Caco-2 (cell line): ENCODE measurements at regions not wholly inside any gene's neighbourhood (a gene's known extent, or its start where the extent isn't known, plus 50 kb on each side); places are given as distances from the start of the nearest gene placed in this dataset.
"Not testable (repeated sequence)": the region's sequence is repeated elsewhere in the genome, so short reads cannot be mapped to it uniquely, and the experiment has no call there.

Source experiments
- BruUV-seq: library from RNA; stranded (reverse); fragments of 400-500 nt; replicated peaks from 2 replicates; lab custom pipeline; 2021; lab: Mats Ljungman, UMichigan
- CTCF ChIA-PET: fragments of 300-600 bp; sonication (Branson Sonifier 250); formaldehyde crosslinking; loops from one replicate; lab custom pipeline; 2022; ENCODE audit warnings: antibody characterized with exemption; lab: Charles Lee
- POLR2A ChIA-PET: fragments of 300-600 bp; sonication (Branson Sonifier 250); formaldehyde crosslinking; loops from one replicate; lab custom pipeline; 2022; ENCODE audit warnings: antibody characterized with exemption; lab: Charles Lee
- DNase-seq, 2 experiments: peaks; one replicate each; pipeline versions ENCODE4 v3.0.0 to v3.0.0-alpha.2; 2020 to 2022
- H3K27me3 ChIP-seq: replicated peaks from 2 replicates; pipeline ENCODE4 v1.6.0; 2011; ENCODE audit warnings: low read length; ENCODE audit not compliant: control insufficient read depth, insufficient read depth
- H3K36me3 ChIP-seq: 2 replicates; pipeline ENCODE4 v1.5.1; 2011; ENCODE audit warnings: low read length; ENCODE audit not compliant: control insufficient read depth, insufficient read depth
- H3K4me1 ChIP-seq: fragments of 250-450 bp; sonication (Bioruptor Pico); 2 replicates; pipeline ENCODE4 v1.5.1; 2020; ENCODE audit warnings: mild to moderate bottlenecking
- H3K4me3 ChIP-seq: 2 replicates; pipeline ENCODE4 v1.5.1; 2011; ENCODE audit warnings: low read depth, mild to moderate bottlenecking, control low read depth, low read length
- H3K9me3 ChIP-seq: fragments of 250-450 bp; sonication (Bioruptor Pico); 2 replicates; pipeline ENCODE4 v1.5.1; 2020; ENCODE audit warnings: mild to moderate bottlenecking, moderate library complexity
- H3K27ac Mint-ChIP-seq: one replicate; pipeline ENCODE4 v1.8.0; 2022; ENCODE audit warnings: mixed read lengths; ENCODE audit not compliant: unreplicated experiment
- H3K27me3 Mint-ChIP-seq: one replicate; pipeline ENCODE4 v1.8.0; 2022; ENCODE audit warnings: mixed read lengths; ENCODE audit not compliant: insufficient read depth, unreplicated experiment
- H3K36me3 Mint-ChIP-seq: one replicate; pipeline ENCODE4 v1.8.0; 2022; ENCODE audit warnings: mild to moderate bottlenecking, mixed read lengths; ENCODE audit not compliant: insufficient read depth, unreplicated experiment
- H3K4me1 Mint-ChIP-seq: one replicate; pipeline ENCODE4 v1.8.0; 2022; ENCODE audit warnings: low read depth, mixed read lengths; ENCODE audit not compliant: unreplicated experiment
- H3K4me3 Mint-ChIP-seq: one replicate; pipeline ENCODE4 v1.8.0; 2022; ENCODE audit warnings: mild to moderate bottlenecking, moderate library complexity, mixed read lengths; ENCODE audit not compliant: unreplicated experiment
- H3K9me3 Mint-ChIP-seq: one replicate; pipeline ENCODE4 v1.8.0; 2022; ENCODE audit warnings: mixed read lengths; ENCODE audit not compliant: unreplicated experiment
- CTCF ChIP-seq, 2 experiments: fragments of 200-600 bp in 1 of 2; IDR thresholded peaks; 1 replicate in 1 of 2; 2 replicates in 1 of 2; pipeline versions ENCODE4 v1.5.1 to v1.8.0; 2011 to 2022; ENCODE audit warnings: antibody characterized with exemption in 1 of 2, control low read depth in 1 of 2, inconsistent platforms in 1 of 2, low read depth in 1 of 2, low read length in 1 of 2, mild to moderate bottlenecking in 1 of 2, moderate library complexity in 1 of 2; ENCODE audit not compliant: insufficient read depth in 1 of 2, severe bottlenecking in 1 of 2, unreplicated experiment in 1 of 2
- intact Hi-C: fragments of 100-400 bp; cut with micrococcal nuclease; formaldehyde crosslinking; loops from one replicate; pipeline ENCODE4 v1.10.0; 2022; ENCODE audit not compliant: unreplicated experiment

- H3K4me1 ChIP-seq, H3K27me3 Mint-ChIP-seq, H3K4me3 ChIP-seq, H3K4me3 Mint-ChIP-seq, POLR2A ChIA-PET, H3K27ac Mint-ChIP-seq, H3K4me1 Mint-ChIP-seq, BruUV-seq, H3K36me3 Mint-ChIP-seq, DNase-seq, intact Hi-C loops, H3K9me3 ChIP-seq, H3K27me3 ChIP-seq, H3K36me3 ChIP-seq, CTCF ChIA-PET: not testable (repeated sequence)
- peaks cover 18% of the 10 kb centered on the region for H3K9me3 Mint-ChIP-seq
These were observed 127.0 kb upstream of the NBPF11 start for GRCh38 chr1:148279002-148279542.

- H3K36me3 ChIP-seq, CTCF ChIA-PET, H3K27ac Mint-ChIP-seq, intact Hi-C loops, H3K9me3 ChIP-seq, H3K27me3 Mint-ChIP-seq, DNase-seq, H3K4me1 Mint-ChIP-seq, H3K36me3 Mint-ChIP-seq, H3K4me3 Mint-ChIP-seq, BruUV-seq, H3K4me3 ChIP-seq, H3K4me1 ChIP-seq, H3K27me3 ChIP-seq: not testable (repeated sequence)
- POLR2A ChIA-PET = interaction anchor here (1.0 kb wide), 1 partner anchor 14 kb away, joined by 6 read pairs; no protein-coding TSS in a partner anchor
- H3K9me3 Mint-ChIP-seq = peaks cover 18% of the 10 kb centered on the region
These were observed 125.8 kb upstream of the NBPF11 start for GRCh38 chr1:148277865-148278279.

GRCh38 chr1:148267066-148267465 lies 115.0 kb upstream of the NBPF11 start:
- BruUV-seq, H3K4me3 ChIP-seq, intact Hi-C loops, H3K4me3 Mint-ChIP-seq, H3K27me3 Mint-ChIP-seq, H3K4me1 Mint-ChIP-seq, H3K9me3 Mint-ChIP-seq, H3K4me1 ChIP-seq, H3K27ac Mint-ChIP-seq, DNase-seq, H3K9me3 ChIP-seq, CTCF ChIA-PET, POLR2A ChIA-PET, H3K27me3 ChIP-seq, H3K36me3 ChIP-seq: not testable (repeated sequence)
- H3K36me3 Mint-ChIP-seq = peaks cover 16% of the 10 kb centered on the region

- peak overlapping the region; percentile 50 for H3K4me3 ChIP-seq
- intact Hi-C loops = no loop called here
- no peaks in the 10 kb centered on the region for H3K36me3 ChIP-seq
- H3K27me3 ChIP-seq = no peaks in the 10 kb centered on the region
- no TSS peak for BruUV-seq
- TF ChIP-seq CTCF (IDR thresholded peaks at IDR 0.05; ENCODE audit: insufficient read depth in 1 of 2, low read depth in 1 of 2, low read length in 1 of 2, severe bottlenecking in 1 of 2, unreplicated experiment in 1 of 2) = no peak
- no peaks in the 10 kb centered on the region for H3K27me3 Mint-ChIP-seq
- H3K4me1 Mint-ChIP-seq = peaks cover 12% of the 10 kb centered on the region
- peak overlapping the region; percentile 96 for H3K4me3 Mint-ChIP-seq
- DNase-seq = no peak
- H3K36me3 Mint-ChIP-seq = peaks cover 16% of the 10 kb centered on the region
- H3K4me1 ChIP-seq = no peaks in the 10 kb centered on the region; the same call in 1 of the 2 replicates
- no peaks in the 10 kb centered on the region for H3K9me3 ChIP-seq
- POLR2A ChIA-PET = no interaction called here
- no peaks in the 10 kb centered on the region for H3K9me3 Mint-ChIP-seq
- CTCF ChIA-PET = no interaction called here
- peak overlapping the region; percentile 100 for H3K27ac Mint-ChIP-seq
These were observed 112.5 kb upstream of the NBPF11 start for GRCh38 chr1:148264374-148265276.
